GM23338 (cell line): ENCODE measurements at regions not wholly inside any gene's neighbourhood (a gene's known extent, or its start where the extent isn't known, plus 50 kb on each side); places are given as distances from the start of the nearest gene placed in this dataset.

Experiments
- ATAC-seq: fragments of 200-7000 bp; cut with Tn5 transposase; 3 replicates; pipeline ENCODE4 v1.9.1; 2020
- DNase-seq: peaks from one replicate; pipeline ENCODE4 v3.0.0-alpha.2; 2015; ENCODE audit warnings: low spot score
- H2AFZ ChIP-seq: fragments of 200-600 bp; sonication (generic); 2 replicates; pipeline ENCODE4 v1.8.0; 2016; ENCODE audit warnings: antibody characterized with exemption, mild to moderate bottlenecking, moderate library complexity
- H3F3A ChIP-seq: fragments of 200-600 bp; sonication (generic); replicated peaks from 2 replicates; pipeline ENCODE4 v1.8.0; 2017; ENCODE audit warnings: antibody characterized with exemption, mixed run types, low read depth
- H3K27ac ChIP-seq: fragments of 200-600 bp; sonication (generic); 2 replicates; pipeline ENCODE4 v1.6.1; 2016; ENCODE audit warnings: low read depth
- H3K27me3 ChIP-seq: fragments of 200-600 bp; sonication (generic); 2 replicates; pipeline ENCODE4 v1.8.0; 2016; ENCODE audit warnings: mild to moderate bottlenecking, mixed run types, moderate library complexity; ENCODE audit not compliant: insufficient read depth
- H3K36me3 ChIP-seq: fragments of 200-600 bp; sonication (generic); 2 replicates; pipeline ENCODE4 v1.8.0; 2016; ENCODE audit warnings: mild to moderate bottlenecking; ENCODE audit not compliant: insufficient read depth
- H3K4me1 ChIP-seq: fragments of 200-600 bp; sonication (generic); 2 replicates; pipeline ENCODE4 v1.8.0; 2016; ENCODE audit warnings: mild to moderate bottlenecking, moderate library complexity; ENCODE audit not compliant: insufficient read depth
- H3K4me2 ChIP-seq: fragments of 200-600 bp; sonication (generic); 2 replicates; pipeline ENCODE4 v1.7.1; 2017; ENCODE audit warnings: mixed run types
- H3K4me3 ChIP-seq: fragments of 200-600 bp; sonication (generic); 2 replicates; pipeline ENCODE4 v1.6.1; 2016; ENCODE audit warnings: mixed run types
- H3K79me2 ChIP-seq: fragments of 200-600 bp; sonication (generic); replicated peaks from 2 replicates; pipeline ENCODE4 v1.8.0; 2017; ENCODE audit warnings: mild to moderate bottlenecking; ENCODE audit not compliant: insufficient read depth
- H3K9me2 ChIP-seq: fragments of 200-600 bp; sonication (generic); 2 replicates; pipeline ENCODE4 v1.8.0; 2017; ENCODE audit not compliant: insufficient read depth
- H4K20me1 ChIP-seq: fragments of 200-600 bp; sonication (generic); replicated peaks from 2 replicates; pipeline ENCODE4 v1.8.0; 2017; ENCODE audit warnings: mild to moderate bottlenecking; ENCODE audit not compliant: insufficient read depth
- H3K27ac Mint-ChIP-seq: 2 replicates; pipeline ENCODE4 v1.8.0; 2020; ENCODE audit warnings: inconsistent platforms, mild to moderate bottlenecking, moderate library complexity, mixed read lengths
- H3K27me3 Mint-ChIP-seq: 3 replicates; pipeline ENCODE4 v1.8.0; 2022; ENCODE audit warnings: low read depth, mild to moderate bottlenecking, moderate library complexity, mixed read lengths, inconsistent platforms; ENCODE audit not compliant: insufficient read depth, poor library complexity
- H3K36me3 Mint-ChIP-seq: 3 replicates; pipeline ENCODE4 v1.8.0; 2021; ENCODE audit warnings: low read depth, mild to moderate bottlenecking, inconsistent platforms, moderate library complexity, mixed read lengths
- H3K4me1 Mint-ChIP-seq: 3 replicates; pipeline ENCODE4 v1.8.0; 2020; ENCODE audit warnings: mild to moderate bottlenecking, inconsistent platforms, mixed read lengths
- H3K4me3 Mint-ChIP-seq: 3 replicates; pipeline ENCODE4 v1.8.0; 2021; ENCODE audit warnings: moderate library complexity, mild to moderate bottlenecking, inconsistent platforms, mixed read lengths
- H3K9me3 Mint-ChIP-seq: 3 replicates; pipeline ENCODE4 v1.8.0; 2020; ENCODE audit warnings: moderate library complexity, mild to moderate bottlenecking, inconsistent platforms, mixed read lengths
- CREB1 ChIP-seq: fragments of 250-450 bp; sonication (Bioruptor Pico); IDR thresholded peaks from 2 replicates; pipeline ENCODE4 v1.5.0; 2020; ENCODE audit warnings: low read depth, mild to moderate bottlenecking, moderate library complexity
- CTCF ChIP-seq, 2 experiments: fragments of 200-600 bp in 1 of 2; sonication (generic) in 1 of 2; conservative IDR thresholded peaks; 2 replicates each; pipeline versions ENCODE4 v1.5.1 to v1.6.1; 2016 to 2017; ENCODE audit warnings: antibody characterized with exemption in 2 of 2, low read depth in 2 of 2, mild to moderate bottlenecking in 2 of 2, moderate library complexity in 1 of 2
- ETS1 ChIP-seq: IDR thresholded peaks from 2 replicates; pipeline ENCODE4 v1.6.1; 2016; ENCODE audit warnings: antibody characterized with exemption
- EZH2 ChIP-seq: fragments of 200-600 bp; sonication (generic); IDR thresholded peaks from one replicate; pipeline ENCODE4 v1.8.0; 2017; ENCODE audit warnings: antibody characterized with exemption, mild to moderate bottlenecking, low read depth; ENCODE audit not compliant: unreplicated experiment
- EZH2phosphoT487 ChIP-seq: fragments of 200-600 bp; sonication (generic); IDR thresholded peaks from one replicate; pipeline ENCODE4 v1.8.1; 2018; ENCODE audit warnings: antibody characterized with exemption; ENCODE audit not compliant: unreplicated experiment
- JUNB ChIP-seq: IDR thresholded peaks from one replicate; pipeline ENCODE4 v1.6.1; 2016; ENCODE audit warnings: antibody characterized with exemption; ENCODE audit not compliant: unreplicated experiment
- NANOG ChIP-seq: IDR thresholded peaks from 2 replicates; pipeline ENCODE4 v1.6.1; 2016; ENCODE audit warnings: antibody characterized with exemption, borderline replicate concordance
- POLR2AphosphoS5 ChIP-seq: IDR thresholded peaks from 2 replicates; pipeline ENCODE4 v1.6.1; 2016; ENCODE audit warnings: antibody characterized with exemption, low read depth
- REST ChIP-seq: IDR thresholded peaks from one replicate; pipeline ENCODE4 v1.6.1; 2018; ENCODE audit warnings: antibody characterized with exemption; ENCODE audit not compliant: unreplicated experiment
- STAT1 ChIP-seq: IDR thresholded peaks from one replicate; pipeline ENCODE4 v1.6.1; 2016; ENCODE audit warnings: antibody characterized with exemption; ENCODE audit not compliant: unreplicated experiment
- ZNF114 ChIP-seq: fragments of 250-450 bp; sonication (Bioruptor Pico); IDR thresholded peaks from 2 replicates; pipeline ENCODE4 v1.5.0; 2020; ENCODE audit warnings: mild to moderate bottlenecking, moderate library complexity
- ZNF331 ChIP-seq: fragments of 250-450 bp; sonication (Bioruptor Pico); IDR thresholded peaks from 2 replicates; pipeline ENCODE4 v1.5.0; 2020; ENCODE audit warnings: low read depth, mild to moderate bottlenecking, moderate library complexity
- ZNF462 ChIP-seq: fragments of 250-450 bp; sonication (Bioruptor Pico); IDR thresholded peaks from 2 replicates; pipeline ENCODE4 v1.5.0; 2020; ENCODE audit warnings: mild to moderate bottlenecking, moderate library complexity

GRCh38 chr4:26133840-26134239 is 187.0 kb upstream of the RBPJ start:
- H3K4me2 ChIP-seq, result no peak overlapping the region
- H3K27me3 ChIP-seq, result no peaks in the 10 kb centered on the region
- peaks cover 9% of the 10 kb centered on the region; the same call in 1 of the 2 replicates for H3K9me2 ChIP-seq
- H3K27ac ChIP-seq, result no peak overlapping the region
- no peaks in the 10 kb centered on the region for H3F3A ChIP-seq
- H3K4me3 Mint-ChIP-seq, result no peak overlapping the region
- DNase-seq (no peak), ATAC-seq (no peak)
- no peak overlapping the region for H3K27ac Mint-ChIP-seq
- no peak overlapping the region; the same call in 1 of the 2 replicates for H2AFZ ChIP-seq
- H3K9me3 Mint-ChIP-seq, result peaks cover under 1% of the 10 kb centered on the region; the same call in 1 of the 3 replicates
- no peaks in the 10 kb centered on the region; the same call in 2 of the 3 replicates for H3K36me3 Mint-ChIP-seq
- TF ChIP-seq CTCF (conservative IDR thresholded peaks at IDR 0.05; ENCODE audit: low read depth in 2 of 2) (no peak), ETS1 (no peak), REST (no peak), ZNF114 (no peak), EZH2 (no peak), STAT1 (no peak), NANOG (no peak), ZNF331 (no peak), EZH2phosphoT487 (no peak), POLR2AphosphoS5 (no peak), ZNF462 (no peak), JUNB (no peak), CREB1 (CRISPR knock-in tag) (no peak)
- no peaks in the 10 kb centered on the region for H3K79me2 ChIP-seq
- H4K20me1 ChIP-seq, result no peaks in the 10 kb centered on the region
- no peak overlapping the region for H3K4me3 ChIP-seq
- H3K4me1 ChIP-seq, result no peaks in the 10 kb centered on the region
- no peaks in the 10 kb centered on the region for H3K4me1 Mint-ChIP-seq
- H3K27me3 Mint-ChIP-seq, result peaks cover 3% of the 10 kb centered on the region
- no peaks in the 10 kb centered on the region for H3K36me3 ChIP-seq
